H1 (cell line): ENCODE measurements at regions not wholly inside any gene's neighbourhood (a gene's known extent, or its start where the extent isn't known, plus 50 kb on each side); places are given as distances from the start of the nearest gene placed in this dataset.

Experiments used
- ATF2 ChIP-seq: IDR thresholded peaks from 2 replicates; pipeline ENCODE4 v1.6.1; 2012; ENCODE audit warnings: low read length, inconsistent platforms
- PHF8 ChIP-seq: fragments of 200-600 bp; sonication (generic); conservative IDR thresholded peaks from 2 replicates; pipeline ENCODE4 v1.7.1; 2012; ENCODE audit warnings: low read depth, mild to moderate bottlenecking, inconsistent platforms, low read length, moderate library complexity

GRCh38 chr2:179349670-179350303, 85.2 kb upstream of the SESTD1 start (continued):
- no peak for TF ChIP-seq ATF2
- TF ChIP-seq PHF8 = no peak
